Mesenchymal stem cell (in vitro differentiated cells and primary cell): ENCODE measurements at regions not wholly inside any gene's neighbourhood (a gene's known extent, or its start where the extent isn't known, plus 50 kb on each side); places are given as distances from the start of the nearest gene placed in this dataset.

Source experiments
- DNase-seq: peaks from one replicate; pipeline ENCODE4 v3.0.0-alpha.2; 2013
- H2AFZ ChIP-seq: one replicate; pipeline ENCODE4 v1.6.1; 2013; ENCODE audit warnings: low read depth, mild to moderate bottlenecking, control low read depth, inconsistent platforms, low read length, moderate library complexity
- H2AK5ac ChIP-seq: 2 replicates; pipeline ENCODE4 v1.6.1; 2013; ENCODE audit warnings: low read length, moderate library complexity, mild to moderate bottlenecking, inconsistent platforms; ENCODE audit not compliant: severe bottlenecking
- H2BK120ac ChIP-seq: one replicate; pipeline ENCODE4 v1.6.1; 2013; ENCODE audit warnings: low read depth, mild to moderate bottlenecking, inconsistent platforms, low read length, moderate library complexity
- H2BK12ac ChIP-seq, 2 experiments: one replicate each; pipeline ENCODE4 v1.6.1; 2013; ENCODE audit warnings: inconsistent platforms in 2 of 2, low read length in 2 of 2, mild to moderate bottlenecking in 2 of 2, moderate library complexity in 2 of 2, control low read depth in 1 of 2
- H2BK15ac ChIP-seq: one replicate; pipeline ENCODE4 v1.6.1; 2013; ENCODE audit warnings: mild to moderate bottlenecking, low read depth, inconsistent platforms; ENCODE audit not compliant: poor library complexity, severe bottlenecking
- H2BK5ac ChIP-seq: 2 replicates; pipeline ENCODE4 v1.6.1; 2013; ENCODE audit warnings: low read depth, mild to moderate bottlenecking, low read length, control low read depth, inconsistent platforms; ENCODE audit not compliant: poor library complexity, severe bottlenecking
- H3K14ac ChIP-seq, 2 experiments: one replicate each; pipeline ENCODE4 v1.6.1; 2013; ENCODE audit warnings: inconsistent platforms in 2 of 2, low read length in 2 of 2, control low read depth in 1 of 2, mild to moderate bottlenecking in 1 of 2, moderate library complexity in 1 of 2
- H3K18ac ChIP-seq, 2 experiments: one replicate each; pipeline ENCODE4 v1.6.1; 2013; ENCODE audit warnings: inconsistent platforms in 2 of 2, low read length in 2 of 2, control low read depth in 1 of 2, low read depth in 1 of 2, mild to moderate bottlenecking in 1 of 2
- H3K23ac ChIP-seq, 2 experiments: one replicate each; pipeline ENCODE4 v1.6.1; 2013; ENCODE audit warnings: inconsistent platforms in 2 of 2, low read length in 2 of 2, mild to moderate bottlenecking in 2 of 2, moderate library complexity in 2 of 2, control low read depth in 1 of 2
- H3K27ac ChIP-seq: 2 replicates; pipeline ENCODE4 v1.5.1; 2013; ENCODE audit warnings: mild to moderate bottlenecking, moderate library complexity, low read length, control low read depth, inconsistent platforms; ENCODE audit not compliant: poor library complexity, severe bottlenecking
- H3K27me3 ChIP-seq, 2 experiments: 2 replicates each; pipeline versions ENCODE4 v1.6.1 to v1.7.0; 2013; ENCODE audit warnings: low read length in 2 of 2, mild to moderate bottlenecking in 2 of 2, moderate library complexity in 2 of 2, control low read depth in 1 of 2, inconsistent platforms in 1 of 2; ENCODE audit not compliant: control insufficient read depth in 1 of 2, insufficient read depth in 1 of 2
- H3K36me3 ChIP-seq, 2 experiments: 2 replicates each; pipeline versions ENCODE4 v1.6.1 to v1.7.0; 2013; ENCODE audit warnings: low read length in 2 of 2, control low read depth in 1 of 2, inconsistent platforms in 1 of 2, low read depth in 1 of 2, mild to moderate bottlenecking in 1 of 2; ENCODE audit not compliant: insufficient read depth in 2 of 2, control insufficient read depth in 1 of 2
- H3K4ac ChIP-seq, 2 experiments: one replicate each; pipeline ENCODE4 v1.6.1; 2013; ENCODE audit warnings: inconsistent platforms in 2 of 2, low read length in 2 of 2, mild to moderate bottlenecking in 2 of 2, moderate library complexity in 2 of 2, control low read depth in 1 of 2, low read depth in 1 of 2
- H3K4me1 ChIP-seq: 2 replicates; pipeline ENCODE4 v1.6.1; 2013; ENCODE audit warnings: low read depth, low read length, control low read depth; ENCODE audit not compliant: control insufficient read depth, insufficient read depth
- H3K4me2 ChIP-seq: 2 replicates; pipeline ENCODE4 v1.6.1; 2013; ENCODE audit warnings: low read length, mild to moderate bottlenecking, inconsistent platforms; ENCODE audit not compliant: poor library complexity, severe bottlenecking
- H3K4me3 ChIP-seq, 2 experiments: 2 replicates each; pipeline versions ENCODE4 v1.5.1 to v1.7.0; 2013; ENCODE audit warnings: low read length in 2 of 2, mild to moderate bottlenecking in 2 of 2, control low read depth in 1 of 2, low read depth in 1 of 2; ENCODE audit not compliant: insufficient read depth in 1 of 2
- H3K79me1 ChIP-seq: replicated peaks from 2 replicates; pipeline ENCODE4 v1.6.1; 2013; ENCODE audit warnings: mild to moderate bottlenecking, control low read depth, low read length, inconsistent platforms; ENCODE audit not compliant: poor library complexity, severe bottlenecking
- H3K9ac ChIP-seq: 2 replicates; pipeline ENCODE4 v1.7.0; 2013; ENCODE audit warnings: mild to moderate bottlenecking, low read length, moderate library complexity
- H3K9me3 ChIP-seq: 2 replicates; pipeline ENCODE4 v1.7.0; 2013; ENCODE audit warnings: mild to moderate bottlenecking, low read length; ENCODE audit not compliant: control insufficient read depth
- H4K8ac ChIP-seq: one replicate; pipeline ENCODE4 v1.6.1; 2013; ENCODE audit warnings: inconsistent platforms, mild to moderate bottlenecking, low read length, moderate library complexity
- H4K91ac ChIP-seq: one replicate; pipeline ENCODE4 v1.6.1; 2013; ENCODE audit warnings: mild to moderate bottlenecking, low read length, inconsistent platforms
- WGBS: methylation state at CpG from one replicate; pipeline ENCODE4 v1.1.7; 2013; ENCODE audit warnings: mixed read lengths; 5-methylcytosine and 5-hydroxymethylcytosine counted together

- Histone ChIP-seq H2BK12ac (no peak overlapping the region), H3K4me3 (no peak overlapping the region), H2BK120ac (no peak overlapping the region), H3K9ac (no peak overlapping the region), H2BK5ac (no peak overlapping the region), H2AK5ac (no peak overlapping the region), H3K23ac (no peak overlapping the region), H2BK15ac (no peak overlapping the region), H3K14ac (no peak overlapping the region), H3K18ac (no peak overlapping the region), H4K91ac (no peak overlapping the region), H3K27me3 (peaks cover 0 to 8% of the 10 kb centered on the region in 2 experiments), H3K27ac (no peak overlapping the region), H3K79me1 (no peaks in the 10 kb centered on the region), H2AFZ (no peak overlapping the region), H3K4ac (no peak overlapping the region), H3K4me1 (no peaks in the 10 kb centered on the region), H3K36me3 (no peaks in the 10 kb centered on the region), H4K8ac (no peak overlapping the region), H3K4me2 (no peak overlapping the region), H3K9me3 (no peaks in the 10 kb centered on the region)
- 57% methylated on average over 5 of the region's 8 CpGs for WGBS
- DNase-seq: no peak
Observed at GRCh38 chr1:58064166-58064565, 482.4 kb downstream of the OMA1 start.

DNA sequence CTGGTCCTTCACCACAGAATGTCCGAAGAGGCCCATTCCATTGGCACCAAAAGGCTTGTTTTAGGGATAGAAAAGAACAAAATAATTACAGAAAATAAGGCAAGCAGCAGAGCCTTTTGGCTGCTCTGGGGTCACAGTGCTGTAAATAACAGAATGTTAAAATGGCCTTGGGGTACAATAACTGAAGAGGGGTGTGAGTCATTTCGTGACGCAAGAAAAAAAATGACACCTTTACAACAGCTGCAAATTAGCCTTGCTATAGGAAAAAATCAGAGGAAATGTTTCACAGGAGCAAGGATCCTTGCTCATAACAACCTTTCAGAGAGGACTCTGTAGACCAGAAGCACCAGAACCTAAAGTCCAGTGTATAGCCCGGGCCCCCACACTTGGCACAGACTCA, 483.4 kb downstream of the OMA1 start:
- H3K36me3 ChIP-seq: no peaks in the 10 kb centered on the region
- 94% methylated on average over 3 of the region's 4 CpGs for WGBS
- H3K9me3 ChIP-seq: no peaks in the 10 kb centered on the region

DNA sequence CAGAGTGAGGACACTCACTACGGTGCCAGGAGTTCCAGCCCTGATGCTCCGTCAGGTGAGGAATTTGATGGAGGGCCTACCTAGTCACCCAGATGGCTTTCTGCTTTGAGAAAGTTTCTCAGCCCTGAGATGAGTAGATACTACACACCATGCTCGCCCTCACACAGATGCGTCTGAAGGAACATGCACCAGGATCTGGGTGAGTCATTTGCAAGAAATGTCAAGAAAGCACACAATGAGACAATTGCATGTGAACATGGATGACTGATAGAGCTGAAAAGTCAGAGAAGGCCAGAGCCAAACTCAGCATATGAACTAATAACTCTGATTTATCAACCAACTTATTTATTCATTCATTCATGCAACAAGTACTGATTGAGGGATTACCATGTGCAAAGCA, 483.9 kb downstream of the OMA1 start:
- Histone ChIP-seq H2AK5ac (no peak overlapping the region), H3K4me3 (no peak overlapping the region), H3K4ac (no peak overlapping the region), H2BK12ac (no peak overlapping the region), H3K27me3 (peaks cover 0 to 14% of the 10 kb centered on the region in 2 experiments), H3K9ac (no peak overlapping the region), H2BK15ac (no peak overlapping the region), H3K27ac (no peak overlapping the region), H4K91ac (no peak overlapping the region), H3K4me1 (no peaks in the 10 kb centered on the region), H3K4me2 (no peak overlapping the region), H2BK120ac (no peak overlapping the region), H3K18ac (no peak overlapping the region), H2AFZ (no peak overlapping the region), H2BK5ac (no peak overlapping the region), H3K23ac (no peak overlapping the region), H4K8ac (no peak overlapping the region), H3K79me1 (no peaks in the 10 kb centered on the region), H3K9me3 (no peaks in the 10 kb centered on the region), H3K14ac (no peak overlapping the region), H3K36me3 (no peaks in the 10 kb centered on the region)
- DNase-seq: no peak
- 70% methylated on average over 4 of the region's 4 CpGs for WGBS

More for the DNA sequence above, 483.4 kb downstream of the OMA1 start:
- Histone ChIP-seq H2BK15ac (no peak overlapping the region), H4K8ac (no peak overlapping the region), H2BK5ac (no peak overlapping the region), H3K18ac (no peak overlapping the region), H4K91ac (no peak overlapping the region), H2BK12ac (no peak overlapping the region), H3K4ac (no peak overlapping the region), H2BK120ac (no peak overlapping the region), H3K4me2 (no peak overlapping the region), H3K4me1 (no peaks in the 10 kb centered on the region), H2AK5ac (no peak overlapping the region), H2AFZ (no peak overlapping the region), H3K4me3 (no peak overlapping the region), H3K27ac (no peak overlapping the region), H3K14ac (no peak overlapping the region), H3K79me1 (no peaks in the 10 kb centered on the region), H3K23ac (no peak overlapping the region), H3K9ac (no peak overlapping the region), H3K27me3 (peaks cover 0 to 14% of the 10 kb centered on the region in 2 experiments)
- DNase-seq: no peak

GRCh38 chr1:58060559-58061170, 485.9 kb downstream of the OMA1 start:
- H3K23ac ChIP-seq: no peak overlapping the region
- no peak overlapping the region for H3K4me2 ChIP-seq
- peaks cover 0 to 14% of the 10 kb centered on the region in 2 experiments for H3K27me3 ChIP-seq
- no peak overlapping the region for H2BK5ac ChIP-seq
- DNase-seq: no peak
- no peak overlapping the region for H2BK120ac ChIP-seq
- no peak overlapping the region for H4K91ac ChIP-seq
- 72% methylated on average over 9 of the region's 9 CpGs for WGBS
- no peak overlapping the region for H4K8ac ChIP-seq
- H2BK15ac ChIP-seq: no peak overlapping the region
- H3K4ac ChIP-seq: no peak overlapping the region
- H3K27ac ChIP-seq: no peak overlapping the region
- no peak overlapping the region for H2AFZ ChIP-seq
- no peak overlapping the region for H2BK12ac ChIP-seq
- H3K4me3 ChIP-seq: no peak overlapping the region
- H3K9me3 ChIP-seq: no peaks in the 10 kb centered on the region
- H3K18ac ChIP-seq: no peak overlapping the region
- H3K14ac ChIP-seq: no peak overlapping the region
- no peaks in the 10 kb centered on the region for H3K79me1 ChIP-seq
- no peak overlapping the region for H3K9ac ChIP-seq
- no peak overlapping the region for H2AK5ac ChIP-seq
- no peaks in the 10 kb centered on the region for H3K36me3 ChIP-seq
- no peaks in the 10 kb centered on the region for H3K4me1 ChIP-seq
